GM12892 (cell line): ENCODE measurements at regions not wholly inside any gene's neighbourhood (a gene's known extent, or its start where the extent isn't known, plus 50 kb on each side); places are given as distances from the start of the nearest gene placed in this dataset.

Experiments
- POLR2A ChIP-seq: IDR thresholded peaks from 2 replicates; pipeline ENCODE4 v1.6.1; 2011; ENCODE audit warnings: low read depth, low read length, control low read depth
- POLR2AphosphoS5 ChIP-seq: IDR thresholded peaks from 2 replicates; pipeline ENCODE4 v1.6.1; 2011; ENCODE audit warnings: low read depth, low read length, control low read depth
- TAF1 ChIP-seq: IDR thresholded peaks from 2 replicates; pipeline ENCODE4 v1.6.1; 2011; ENCODE audit warnings: low read depth, mild to moderate bottlenecking, control low read depth, low read length, borderline replicate concordance

DNA sequence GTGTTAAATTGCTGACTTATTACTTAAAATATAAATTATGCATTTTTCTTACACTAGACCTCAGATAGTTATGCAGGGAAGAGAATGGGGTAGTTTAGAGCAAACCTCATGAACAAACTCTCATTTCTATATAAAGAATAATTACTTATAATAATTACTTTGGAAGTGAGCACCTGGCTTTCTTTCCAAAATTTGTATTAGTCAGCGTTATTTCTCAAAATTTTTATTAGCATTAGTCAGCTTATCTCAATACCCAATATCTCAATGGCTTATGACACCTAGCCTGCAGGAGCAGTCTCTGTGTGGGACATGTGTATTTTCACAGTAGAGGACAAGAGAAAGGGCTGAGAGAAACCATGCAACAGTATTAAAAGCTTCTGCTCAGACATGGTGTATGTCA, 849.2 kb upstream of the HS3ST5 start:
- no peak for TF ChIP-seq POLR2A
- no peak for TF ChIP-seq POLR2AphosphoS5
- TF ChIP-seq TAF1: no peak
